Astrocyte of the cerebellum (primary cell): ENCODE measurements at regions not wholly inside any gene's neighbourhood (a gene's known extent, or its start where the extent isn't known, plus 50 kb on each side); places are given as distances from the start of the nearest gene placed in this dataset.
"Not testable (repeated sequence)": the region's sequence is repeated elsewhere in the genome, so short reads cannot be mapped to it uniquely, and the experiment has no call there.

Experiments used
- DNase-seq: peaks from one replicate; pipeline ENCODE4 v3.0.0-alpha.2; 2011; ENCODE audit warnings: low read depth
- H3K4me3 ChIP-seq: 2 replicates; pipeline ENCODE4 v1.5.1; 2011; ENCODE audit warnings: mild to moderate bottlenecking, low read depth, low read length, moderate library complexity
- CTCF ChIP-seq: IDR thresholded peaks from 2 replicates; pipeline ENCODE4 v1.5.1; 2012; ENCODE audit warnings: low read length, low read depth, moderate library complexity, mild to moderate bottlenecking; ENCODE audit errors: missing control alignments
- in situ Hi-C: cut with HindIII; loops from 2 replicates; pipeline ENCODE4 v1.10.0; 2017; ENCODE audit warnings: low sequenced_read_pairs

GRCh38 chr17:30677550-30678249, 146.8 kb downstream of the CRLF3 start:
- TF ChIP-seq CTCF: no peak
- no peak overlapping the region for H3K4me3 ChIP-seq
- in situ Hi-C loops: no loop called here
- no peak for DNase-seq

- DNase-seq, in situ Hi-C loops, H3K4me3 ChIP-seq: not testable (repeated sequence)
Observed at GRCh38 chr17:30675777-30676492, 148.6 kb downstream of the CRLF3 start.

- H3K4me3 ChIP-seq, DNase-seq, in situ Hi-C loops: not testable (repeated sequence)
Observed at GRCh38 chr17:30669217-30669649, 155.3 kb downstream of the CRLF3 start.

- H3K4me3 ChIP-seq, in situ Hi-C loops, DNase-seq: not testable (repeated sequence)
Observed at GRCh38 chr17:30668360-30669181, 155.9 kb downstream of the CRLF3 start.

GRCh38 chr17:30667657-30668359, 156.7 kb downstream of the CRLF3 start:
- in situ Hi-C loops: not testable (repeated sequence)
- H3K4me3 ChIP-seq: peak overlapping the region; percentile 34
- DNase-seq: peak; percentile 50

- DNase-seq, in situ Hi-C loops: not testable (repeated sequence)
- peak overlapping the region; percentile 34 for H3K4me3 ChIP-seq
Observed at GRCh38 chr17:30666838-30667656, 157.4 kb downstream of the CRLF3 start.

- DNase-seq, H3K4me3 ChIP-seq, in situ Hi-C loops: not testable (repeated sequence)
Observed at GRCh38 chr17:30663727-30664455, 160.6 kb downstream of the CRLF3 start.

- DNase-seq, H3K4me3 ChIP-seq, in situ Hi-C loops: not testable (repeated sequence)
Observed at GRCh38 chr17:30657148-30657547, 167.3 kb downstream of the CRLF3 start.

GRCh38 chr17:30653038-30653437, 171.5 kb downstream of the CRLF3 start:
- DNase-seq, H3K4me3 ChIP-seq, in situ Hi-C loops: not testable (repeated sequence)

GRCh38 chr17:30650149-30650548, 172.9 kb downstream of the GOSR1 start:
- H3K4me3 ChIP-seq, DNase-seq, in situ Hi-C loops: not testable (repeated sequence)

- in situ Hi-C loops, DNase-seq, H3K4me3 ChIP-seq: not testable (repeated sequence)
Observed at GRCh38 chr17:30648015-30648620, 170.9 kb downstream of the GOSR1 start.

- H3K4me3 ChIP-seq, in situ Hi-C loops, DNase-seq: not testable (repeated sequence)
Observed at GRCh38 chr17:30645875-30646274, 168.7 kb downstream of the GOSR1 start.

- DNase-seq, in situ Hi-C loops, H3K4me3 ChIP-seq: not testable (repeated sequence)
Observed at GRCh38 chr17:30644713-30645112, 167.5 kb downstream of the GOSR1 start.

- in situ Hi-C loops, H3K4me3 ChIP-seq, DNase-seq: not testable (repeated sequence)
Observed at GRCh38 chr17:30644287-30644686, 167.1 kb downstream of the GOSR1 start.
